ENCODE measurements at regions not wholly inside any gene's neighbourhood (a gene's known extent, or its start where the extent isn't known, plus 50 kb on each side); places are given as distances from the start of the nearest gene placed in this dataset.

- TF ChIP-seq EZH2phosphoT487 (IDR thresholded peaks at IDR 0.05): no peak
- no peak for TF ChIP-seq CTCF (IDR thresholded peaks at IDR 0.05)
- no peak for TF ChIP-seq EZH2 (IDR thresholded peaks at IDR 0.05)
These were observed 243.0 kb upstream of the ITGA1 start for GRCh38 chr5:52544738-52545137.

Data from neural progenitor cell (in vitro differentiated cells).